ENCODE measurements at regions not wholly inside any gene's neighbourhood (a gene's known extent, or its start where the extent isn't known, plus 50 kb on each side); places are given as distances from the start of the nearest gene placed in this dataset.

GRCh38 chr11:81432333-81432732, 1301.3 kb downstream of the FAM181B start:
- no peak for DNase-seq (ENCODE audit: low read depth)

DNA sequence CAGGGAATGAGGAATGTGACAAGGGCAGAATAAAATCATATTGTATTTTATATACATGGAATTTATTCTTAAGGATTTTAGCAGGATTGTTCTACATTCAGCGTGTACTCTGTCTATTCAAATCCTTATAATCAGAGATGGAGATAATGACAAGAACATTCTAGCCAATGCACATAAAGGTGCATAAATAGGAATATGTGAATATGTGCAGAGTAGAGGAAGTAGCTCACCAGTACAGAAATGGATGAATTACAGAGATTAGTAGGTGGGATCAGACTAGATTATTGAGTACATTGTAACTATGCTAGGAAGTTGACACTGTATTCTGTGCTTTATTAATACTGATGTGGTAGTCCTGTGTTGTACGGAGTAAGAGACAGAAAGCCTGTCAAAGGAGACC, 1308.8 kb downstream of the FAM181B start:
- no peak for DNase-seq (ENCODE audit: low read depth)

DNA sequence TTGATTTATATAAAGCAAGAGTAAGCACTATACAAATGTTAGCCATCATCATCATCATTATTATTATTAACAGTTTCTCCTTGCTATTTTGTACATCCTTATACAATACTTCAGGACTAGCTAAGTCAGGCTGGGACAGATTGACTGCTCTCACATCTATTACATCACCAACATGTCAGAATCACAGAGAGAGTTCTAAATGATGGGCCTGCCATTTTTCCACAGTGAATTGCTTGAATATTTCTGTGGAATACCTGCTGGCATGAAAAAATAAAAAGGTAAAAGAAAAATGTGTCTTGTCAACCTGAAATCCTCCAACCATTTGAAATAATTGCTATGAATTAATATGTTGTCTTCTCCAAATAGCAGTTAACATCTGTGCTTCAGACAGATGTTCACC, 1311.3 kb downstream of the FAM181B start:
- no peak for DNase-seq (ENCODE audit: low read depth)

- no peak for DNase-seq (ENCODE audit: low read depth)
These were observed 1312.3 kb downstream of the FAM181B start for GRCh38 chr11:81421251-81421860.

- DNase-seq (ENCODE audit: low read depth): no peak
These were observed 1312.9 kb downstream of the FAM181B start for GRCh38 chr11:81420668-81421250.

DNA sequence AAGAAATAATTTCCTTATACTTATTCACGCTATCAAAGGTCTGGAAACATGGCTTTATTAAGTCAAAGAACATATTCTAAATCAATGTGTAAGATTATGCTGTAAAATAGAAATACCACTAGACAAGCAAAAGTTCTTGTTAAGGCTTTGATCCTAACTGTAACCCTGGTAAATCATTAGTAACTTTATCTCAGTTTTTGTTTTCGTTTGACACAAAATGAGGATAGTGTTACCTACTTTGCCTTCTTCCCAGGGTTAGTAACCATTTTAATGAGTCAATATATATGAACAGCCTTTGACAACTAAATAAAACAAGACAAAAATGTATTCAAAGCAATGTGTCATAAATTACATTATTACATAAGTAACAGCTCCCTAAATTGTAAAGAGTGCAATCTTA, 1336.3 kb downstream of the FAM181B start:
- no peak for DNase-seq (ENCODE audit: low read depth)

GRCh38 chr11:81394311-81394710, 1339.4 kb downstream of the FAM181B start:
- DNase-seq (ENCODE audit: low read depth): no peak

DNA sequence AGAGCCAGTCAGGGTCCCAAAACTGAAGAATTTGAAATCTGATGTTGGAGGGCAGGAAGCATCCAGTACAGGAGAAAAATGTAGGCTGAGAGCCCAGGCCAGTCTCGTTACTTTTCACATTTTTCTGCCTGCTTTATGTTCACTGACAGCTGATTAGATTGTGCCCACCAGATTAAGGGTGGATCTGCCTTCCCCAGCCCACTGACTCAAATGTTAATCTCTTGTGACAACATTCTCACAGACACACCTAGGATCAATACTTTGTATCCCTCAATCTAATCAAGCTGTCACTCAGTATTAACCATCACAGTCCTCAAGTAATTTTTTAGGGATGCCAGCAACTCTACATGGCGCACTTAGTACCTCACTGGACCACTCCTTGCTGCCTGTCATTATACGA, 1345.3 kb downstream of the FAM181B start:
- no peak for DNase-seq (ENCODE audit: low read depth)

- no peak for DNase-seq (ENCODE audit: low read depth)
These were observed 1353.3 kb downstream of the FAM181B start for GRCh38 chr11:81380395-81380794.

- DNase-seq (ENCODE audit: low read depth): no peak
These were observed 1356.2 kb downstream of the FAM181B start for GRCh38 chr11:81377418-81377817.

DNA sequence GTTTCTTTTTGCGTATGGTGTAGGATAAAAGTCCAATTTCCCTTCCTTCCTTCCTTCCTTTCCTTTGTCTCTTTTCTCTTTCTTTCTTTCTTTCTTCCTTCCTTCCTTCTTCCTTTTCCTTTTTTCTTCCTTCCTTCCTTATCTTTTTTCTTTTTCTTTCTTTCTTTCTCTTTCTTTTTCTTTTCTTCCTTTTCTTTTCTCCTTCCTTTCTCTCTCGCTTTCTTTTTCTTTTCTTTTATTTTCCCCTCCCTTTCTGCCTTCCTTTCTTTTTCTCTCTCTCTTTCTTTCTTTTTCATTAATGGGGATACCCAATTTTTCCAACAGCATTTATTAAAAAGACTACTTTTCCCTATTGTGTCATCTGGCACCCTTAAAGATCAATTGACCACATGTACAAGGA, 1359.7 kb downstream of the FAM181B start:
- DNase-seq (ENCODE audit: low read depth): no peak

DNA sequence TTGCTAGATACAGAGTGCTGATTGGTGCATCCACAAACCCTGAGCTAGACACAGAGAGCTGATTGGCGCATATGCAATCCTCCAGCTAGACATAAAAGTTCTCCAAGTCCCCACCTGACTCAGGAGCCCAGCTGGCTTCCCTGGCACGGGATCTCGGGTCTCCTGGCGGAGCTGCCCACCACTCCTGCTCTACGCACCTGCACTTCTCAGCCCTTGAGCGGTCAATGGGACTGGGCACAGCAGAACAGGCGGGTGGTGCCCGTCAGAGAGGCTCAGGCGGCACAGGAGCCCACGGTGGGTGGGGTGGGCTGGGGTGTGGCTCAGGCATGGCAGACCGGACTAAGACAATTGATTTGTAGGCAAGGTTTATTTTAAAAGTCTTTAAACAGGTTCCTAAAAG, 1365.5 kb downstream of the FAM181B start:
- DNase-seq (ENCODE audit: low read depth): no peak

DNA sequence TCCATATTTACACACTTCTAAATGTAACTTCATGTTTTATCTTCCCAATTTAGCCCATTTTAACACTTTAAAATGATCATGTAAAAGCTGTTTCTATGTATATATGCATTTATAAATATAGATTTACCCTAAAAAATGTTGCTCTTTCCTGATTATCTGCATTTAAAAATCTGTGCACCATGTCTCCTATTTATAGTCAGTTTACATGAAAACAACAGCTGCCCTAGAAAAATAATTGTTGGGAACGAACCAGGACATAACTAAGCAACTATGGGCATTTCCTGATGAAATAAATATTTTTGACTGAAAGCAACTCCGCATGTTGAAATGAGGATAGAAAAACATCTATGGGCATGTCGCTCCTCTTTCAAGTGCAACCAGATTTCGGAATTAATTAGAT, 1368.2 kb downstream of the FAM181B start:
- no peak for DNase-seq (ENCODE audit: low read depth)

- DNase-seq (ENCODE audit: low read depth): no peak
These were observed 1374.2 kb downstream of the FAM181B start for GRCh38 chr11:81359476-81359875.

DNA sequence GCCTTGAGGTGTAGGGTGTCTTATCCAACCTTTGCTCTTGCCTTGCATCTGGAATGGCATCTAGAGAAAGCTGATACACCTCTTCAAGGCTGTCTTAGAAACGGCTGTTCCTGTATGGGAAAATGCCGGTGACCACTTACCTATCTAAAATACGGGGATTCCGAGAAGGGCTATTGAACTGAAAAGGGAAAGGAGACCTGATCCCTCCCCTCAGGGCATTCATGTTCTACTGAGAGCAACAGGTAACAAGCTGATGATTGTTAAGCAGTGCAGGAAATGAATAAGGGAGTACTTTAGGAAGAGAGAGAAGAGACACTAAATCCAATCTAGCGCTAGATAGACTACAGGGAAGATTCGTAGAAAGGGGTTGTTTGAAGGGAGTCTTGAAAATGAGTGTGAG, 1388.1 kb downstream of the FAM181B start:
- no peak for DNase-seq (ENCODE audit: low read depth)

GRCh38 chr11:81342966-81343365, 1390.7 kb downstream of the FAM181B start:
- no peak for DNase-seq (ENCODE audit: low read depth)

DNA sequence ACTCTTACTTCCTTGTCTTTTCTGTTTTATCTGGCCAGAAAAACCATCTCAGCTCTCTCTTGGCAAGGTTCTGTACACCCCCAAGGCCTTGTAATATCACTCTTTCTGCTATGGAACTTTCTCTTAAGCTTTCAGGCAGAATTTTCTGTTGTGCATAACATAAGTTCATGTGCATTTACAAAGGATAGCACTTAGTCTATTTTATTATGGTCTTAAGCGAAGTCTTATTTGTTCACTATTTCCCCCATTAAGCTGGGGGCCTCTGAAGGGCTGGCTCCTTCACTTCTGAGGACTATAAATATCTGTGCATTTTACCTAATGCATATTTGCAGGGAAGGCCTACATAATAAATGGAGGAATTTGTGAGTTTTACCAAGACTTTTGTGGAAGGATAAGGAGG, 1393.4 kb downstream of the FAM181B start:
- DNase-seq (ENCODE audit: low read depth): no peak

DNA sequence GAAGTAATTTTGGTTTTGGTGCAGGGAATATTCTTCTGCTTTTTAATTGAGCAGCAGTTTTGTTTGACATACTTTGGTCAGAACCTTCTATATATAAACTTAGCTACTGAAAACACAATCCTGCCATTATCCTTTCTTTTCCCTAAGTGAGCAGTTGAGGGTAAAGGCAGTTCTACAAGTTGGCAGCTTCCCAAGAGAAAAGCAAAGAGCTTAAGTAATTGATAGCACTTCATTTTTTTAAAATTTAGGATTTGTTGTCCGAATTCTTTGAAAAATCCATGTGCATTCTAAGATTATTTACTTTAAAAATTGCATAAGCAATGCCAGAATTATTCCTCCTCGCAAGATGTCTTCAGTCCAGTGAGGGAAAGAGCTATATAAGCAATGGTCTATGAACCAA, 1394.1 kb downstream of the FAM181B start:
- no peak for DNase-seq (ENCODE audit: low read depth)

DNA sequence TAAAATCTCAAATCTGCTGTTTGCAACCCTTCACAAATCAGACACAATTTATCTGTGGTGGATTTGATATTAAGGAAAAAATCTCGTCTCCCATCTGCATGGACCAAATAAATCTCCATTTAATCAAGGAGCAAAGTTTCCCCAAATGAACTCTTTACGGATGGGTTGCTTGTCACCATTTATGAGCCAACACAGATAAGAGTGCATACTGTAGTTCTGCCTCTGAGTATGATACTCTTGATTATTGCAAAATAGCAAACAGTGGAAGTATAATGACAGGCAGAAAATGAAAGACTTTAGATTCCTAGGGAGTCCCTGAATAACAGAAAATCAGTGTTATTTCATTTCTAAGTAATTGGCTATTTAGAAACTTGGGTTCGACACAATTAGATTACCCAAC, 1395.9 kb downstream of the FAM181B start:
- DNase-seq (ENCODE audit: low read depth): no peak

DNA sequence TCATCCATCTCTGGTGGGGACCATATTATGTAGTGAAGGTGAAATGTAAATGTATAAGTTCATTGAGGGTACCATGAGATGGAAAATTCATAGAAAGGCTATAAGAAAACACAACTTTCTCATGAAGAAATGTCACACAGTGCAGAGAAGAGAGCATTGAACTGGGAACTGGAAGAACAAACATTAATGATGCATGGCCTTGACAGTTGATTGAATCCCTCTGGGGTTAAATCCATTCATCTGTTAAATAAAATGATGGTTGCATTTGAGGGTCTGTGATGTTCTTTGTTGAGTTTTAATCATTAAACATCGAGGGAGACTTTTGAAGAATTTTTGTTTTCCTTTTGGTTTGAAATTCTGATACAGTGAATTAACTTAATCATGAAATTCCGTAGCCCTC, 1401.4 kb downstream of the FAM181B start:
- DNase-seq (ENCODE audit: low read depth): no peak

DNA sequence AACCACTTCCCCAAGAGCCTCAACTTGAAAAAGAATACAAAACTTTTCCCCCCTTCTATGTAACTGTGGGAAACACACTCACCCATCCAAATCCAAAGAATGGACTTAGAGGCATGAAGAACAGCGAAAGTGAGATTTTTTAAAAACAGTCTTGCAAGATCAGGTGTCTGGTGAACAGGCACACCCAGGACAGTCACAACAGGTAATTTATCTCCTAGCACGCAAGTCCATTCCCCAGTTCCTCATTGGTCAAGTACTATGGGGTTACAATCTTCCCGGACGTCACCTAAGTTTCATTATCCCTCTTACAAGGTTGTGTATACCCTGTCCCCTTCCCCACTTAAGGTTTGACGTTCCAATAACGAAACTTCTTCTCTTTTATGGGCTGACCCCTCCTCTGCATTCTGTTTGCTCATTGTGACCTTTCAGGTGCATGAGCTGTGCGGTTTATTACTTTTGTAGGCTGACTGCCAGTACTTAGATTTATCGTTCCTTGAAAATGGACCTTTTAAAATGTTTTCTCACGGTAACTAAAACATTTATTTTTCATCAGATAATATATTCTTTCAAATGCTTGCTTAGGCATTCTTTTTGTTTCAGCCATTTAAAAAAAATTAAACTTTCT, 1401.9 kb downstream of the FAM181B start:
- no peak for DNase-seq (ENCODE audit: low read depth)

GRCh38 chr11:81331088-81331487, 1402.6 kb downstream of the FAM181B start:
- DNase-seq (ENCODE audit: low read depth): no peak

DNA sequence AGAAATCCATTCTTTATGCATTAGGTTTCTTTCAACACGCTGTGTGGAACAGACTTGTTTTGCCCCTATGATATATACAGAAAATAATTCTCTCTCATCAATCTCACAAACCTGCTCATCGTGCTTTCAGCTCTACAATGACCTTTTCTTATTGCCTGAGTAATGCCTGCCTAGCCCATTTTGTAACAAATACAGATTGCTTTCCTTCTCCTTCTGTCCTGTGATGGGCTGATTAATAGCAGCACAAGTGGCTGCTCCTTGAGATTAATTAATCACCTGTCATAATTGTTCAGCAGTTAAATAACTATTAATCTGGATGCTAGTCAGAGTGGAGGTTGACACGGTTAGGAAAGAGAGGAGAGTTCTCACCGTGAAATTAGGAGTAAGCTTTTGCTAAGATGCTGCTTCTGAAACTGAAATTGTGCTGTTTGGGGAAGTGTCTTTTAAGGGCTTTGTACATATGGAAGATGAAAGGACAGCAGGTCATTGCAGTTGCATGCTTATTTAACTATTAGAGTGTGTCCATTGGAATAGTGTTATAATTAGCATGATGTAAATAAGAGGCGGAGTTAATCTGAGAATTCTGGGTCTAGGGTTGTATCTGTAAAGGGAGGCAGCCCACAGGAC, 1430.5 kb downstream of the FAM181B start:
- no peak for DNase-seq (ENCODE audit: low read depth)
